Hepatic stellate cell (primary cell): ENCODE measurements at regions not wholly inside any gene's neighbourhood (a gene's known extent, or its start where the extent isn't known, plus 50 kb on each side); places are given as distances from the start of the nearest gene placed in this dataset.

Experiments used
- DNase-seq: peaks from one replicate; pipeline ENCODE4 v3.0.0; 2011; ENCODE audit warnings: low spot score

- DNase-seq = no peak
Measured at GRCh38 chr5:175285261-175285660, 158.7 kb downstream of the DRD1 start.

GRCh38 chr5:175284806-175285205, 159.2 kb downstream of the DRD1 start:
- DNase-seq = no peak

GRCh38 chr5:175282611-175283225, 161.3 kb downstream of the DRD1 start:
- DNase-seq = no peak

- no peak for DNase-seq
Measured at GRCh38 chr5:175281714-175282113, 162.3 kb downstream of the DRD1 start.

- DNase-seq = no peak
Measured at GRCh38 chr5:175281257-175281656, 162.7 kb downstream of the DRD1 start.

- no peak for DNase-seq
Measured at GRCh38 chr5:175279506-175279905, 164.5 kb downstream of the DRD1 start.

GRCh38 chr5:175275748-175276147, 168.2 kb downstream of the DRD1 start:
- no peak for DNase-seq

- DNase-seq = no peak
Measured at GRCh38 chr5:175275097-175275496, 168.9 kb downstream of the DRD1 start.

- DNase-seq = no peak
Measured at GRCh38 chr5:175274171-175274570, 169.8 kb downstream of the DRD1 start.

- DNase-seq = no peak
Measured at GRCh38 chr5:175264406-175264805, 179.6 kb downstream of the DRD1 start.

- DNase-seq = no peak
Measured at GRCh38 chr5:175263776-175264175, 180.2 kb downstream of the DRD1 start.

- DNase-seq = no peak
Measured at GRCh38 chr5:175261526-175261925, 182.5 kb downstream of the DRD1 start.

GRCh38 chr5:175261037-175261436, 182.9 kb downstream of the DRD1 start:
- no peak for DNase-seq

GRCh38 chr5:175257847-175258194, 186.2 kb downstream of the DRD1 start:
- DNase-seq = no peak

GRCh38 chr5:175257128-175257846, 186.7 kb downstream of the DRD1 start:
- no peak for DNase-seq

GRCh38 chr5:175254155-175254554, 189.8 kb downstream of the DRD1 start:
- no peak for DNase-seq

- no peak for DNase-seq
Measured at GRCh38 chr5:175253597-175253996, 190.4 kb downstream of the DRD1 start.

- no peak for DNase-seq
Measured at GRCh38 chr5:175252234-175252805, 191.7 kb downstream of the DRD1 start.

GRCh38 chr5:175250426-175250825, 193.6 kb downstream of the DRD1 start:
- no peak for DNase-seq

GRCh38 chr5:175248416-175248905, 195.5 kb downstream of the DRD1 start:
- no peak for DNase-seq

GRCh38 chr5:175246889-175247520, 197.0 kb downstream of the DRD1 start:
- no peak for DNase-seq

GRCh38 chr5:175246242-175246888, 197.6 kb downstream of the DRD1 start:
- peak; percentile 59 for DNase-seq
